ENCODE measurements at regions not wholly inside any gene's neighbourhood (a gene's known extent, or its start where the extent isn't known, plus 50 kb on each side); places are given as distances from the start of the nearest gene placed in this dataset.
A peak's percentile ranks its signal among the peaks of the same experiment; 100 is the strongest.

DNA sequence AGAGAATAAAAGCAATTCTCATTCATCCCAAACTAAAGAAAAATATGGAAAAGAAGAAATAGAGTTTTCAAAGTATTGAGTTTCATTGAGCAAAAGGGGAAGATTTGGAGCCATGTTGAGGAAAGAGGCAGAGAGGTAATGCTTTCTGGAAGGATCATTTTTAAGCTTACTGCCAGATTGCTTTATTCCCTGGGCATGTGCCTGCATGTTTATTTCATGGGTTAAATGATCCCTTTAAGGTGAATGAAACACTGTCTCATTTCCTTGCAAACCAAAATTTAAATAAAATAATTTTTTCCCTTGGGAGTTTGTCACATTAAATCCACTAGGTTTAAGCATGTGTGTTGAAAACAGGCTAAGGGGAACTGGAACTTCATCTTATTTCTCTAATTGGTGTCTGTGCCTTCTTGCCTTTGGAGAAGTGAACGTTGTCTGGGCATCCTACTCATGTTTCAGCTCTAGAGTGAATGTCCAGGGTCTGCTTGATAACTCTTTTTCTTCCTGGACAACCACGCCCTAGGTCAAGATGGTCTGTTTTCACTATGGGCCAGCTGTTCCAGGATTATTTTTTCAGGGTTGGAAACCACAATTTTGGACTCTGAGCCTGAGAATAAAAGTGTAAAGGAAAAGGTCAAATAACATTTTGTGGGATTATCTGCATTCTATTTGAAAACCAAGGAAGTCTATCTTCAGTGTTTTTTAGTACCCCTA lies 114.1 kb upstream of the ELL2 start:
- Mint-ChIP-seq H3K9me3 (no peaks in the 10 kb centered on the region), H3K4me3 (no peak overlapping the region), H3K36me3 (ENCODE audit: low read depth) (no peaks in the 10 kb centered on the region), H3K27ac (no peak overlapping the region), H3K27me3 (ENCODE audit: low read depth) (no peaks in the 10 kb centered on the region), H3K4me1 (ENCODE audit: low read depth) (peaks cover 15% of the 10 kb centered on the region)
- no peak for DNase-seq (ENCODE audit: low spot score)

DNA sequence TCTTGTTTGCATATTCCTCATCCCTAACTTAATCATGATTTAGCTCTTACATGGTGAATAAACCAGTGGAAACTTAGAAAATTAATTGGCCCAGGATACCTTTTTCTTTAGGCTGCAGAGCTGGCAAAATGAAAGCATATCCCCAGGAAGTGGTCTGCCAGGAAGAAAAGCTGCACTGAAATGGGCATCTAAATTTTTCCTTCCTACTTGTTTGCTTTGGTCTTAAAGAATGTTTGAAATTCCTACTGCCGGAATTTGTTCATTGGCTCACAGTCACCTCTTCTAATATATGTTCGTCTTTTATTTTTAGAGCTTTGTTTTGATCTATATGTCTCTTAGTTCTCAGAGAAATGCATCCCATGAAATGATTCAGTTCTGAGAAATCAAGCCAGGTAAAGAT lies 113.2 kb upstream of the ELL2 start:
- no peaks in the 10 kb centered on the region for H3K36me3 Mint-ChIP-seq (ENCODE audit: low read depth)

GRCh38 chr5:96074460-96074859 lies 112.8 kb upstream of the ELL2 start:
- H3K4me1 Mint-ChIP-seq (ENCODE audit: low read depth), result peaks cover 22% of the 10 kb centered on the region
- no peak for DNase-seq (ENCODE audit: low spot score)
- H3K9me3 Mint-ChIP-seq, result no peaks in the 10 kb centered on the region
- H3K36me3 Mint-ChIP-seq (ENCODE audit: low read depth), result no peaks in the 10 kb centered on the region
- no peak overlapping the region for H3K4me3 Mint-ChIP-seq
- H3K27me3 Mint-ChIP-seq (ENCODE audit: low read depth), result no peaks in the 10 kb centered on the region
- no peak overlapping the region for H3K27ac Mint-ChIP-seq

More for the DNA sequence above, 113.2 kb upstream of the ELL2 start:
- H3K9me3 Mint-ChIP-seq, result no peaks in the 10 kb centered on the region
- H3K4me1 Mint-ChIP-seq (ENCODE audit: low read depth), result peaks cover 22% of the 10 kb centered on the region
- H3K4me3 Mint-ChIP-seq, result no peak overlapping the region
- no peak overlapping the region for H3K27ac Mint-ChIP-seq
- no peak for DNase-seq (ENCODE audit: low spot score)
- no peaks in the 10 kb centered on the region for H3K27me3 Mint-ChIP-seq (ENCODE audit: low read depth)

- Mint-ChIP-seq H3K27ac (no peak overlapping the region), H3K9me3 (no peaks in the 10 kb centered on the region), H3K4me3 (no peak overlapping the region), H3K36me3 (ENCODE audit: low read depth) (no peaks in the 10 kb centered on the region), H3K4me1 (ENCODE audit: low read depth) (peaks cover 27% of the 10 kb centered on the region), H3K27me3 (ENCODE audit: low read depth) (no peaks in the 10 kb centered on the region)
- no peak for DNase-seq (ENCODE audit: low spot score)
Observed at GRCh38 chr5:96072791-96073165, 111.1 kb upstream of the ELL2 start.

- Mint-ChIP-seq H3K9me3 (no peaks in the 10 kb centered on the region), H3K27ac (no peak overlapping the region), H3K4me1 (ENCODE audit: low read depth) (peaks cover 30% of the 10 kb centered on the region), H3K27me3 (ENCODE audit: low read depth) (no peaks in the 10 kb centered on the region), H3K4me3 (no peak overlapping the region), H3K36me3 (ENCODE audit: low read depth) (no peaks in the 10 kb centered on the region)
- no peak for DNase-seq (ENCODE audit: low spot score)
Observed at GRCh38 chr5:96072138-96072790, 110.6 kb upstream of the ELL2 start.

DNA sequence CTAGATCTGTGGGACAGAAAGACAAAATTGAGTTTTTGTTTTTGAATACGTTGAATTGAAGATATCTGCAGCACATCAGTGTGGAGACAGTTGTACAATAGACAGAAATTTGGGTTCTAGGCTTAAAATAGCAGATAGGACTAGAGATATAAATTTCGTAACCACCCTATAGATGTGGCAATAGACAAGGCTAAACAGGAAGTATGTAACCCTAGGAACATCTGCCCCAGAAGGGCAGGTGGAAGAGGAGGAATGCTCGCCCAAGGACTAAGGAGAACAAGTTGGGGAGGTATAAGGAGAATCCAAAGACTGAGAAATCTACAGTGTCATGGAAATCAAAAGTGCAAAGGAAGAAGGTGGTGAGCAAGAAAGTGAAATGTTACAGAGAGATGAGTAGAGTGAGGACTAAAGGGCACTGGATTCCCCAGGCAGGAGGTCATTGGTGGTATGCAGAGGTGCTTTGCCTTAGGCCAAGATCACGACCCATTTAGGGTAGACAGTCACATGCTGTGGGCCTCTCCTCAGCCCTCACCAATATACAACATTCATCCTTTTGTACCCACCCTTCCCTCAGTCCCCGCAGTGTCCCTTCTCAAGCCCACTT lies 109.1 kb upstream of the ELL2 start:
- no peak for DNase-seq (ENCODE audit: low spot score)
- Mint-ChIP-seq H3K36me3 (ENCODE audit: low read depth) (no peaks in the 10 kb centered on the region), H3K27ac (no peak overlapping the region), H3K9me3 (no peaks in the 10 kb centered on the region), H3K27me3 (ENCODE audit: low read depth) (no peaks in the 10 kb centered on the region), H3K4me3 (no peak overlapping the region), H3K4me1 (ENCODE audit: low read depth) (peaks cover 34% of the 10 kb centered on the region)

GRCh38 chr5:96067894-96068614 lies 106.4 kb upstream of the ELL2 start:
- peaks cover 34% of the 10 kb centered on the region for H3K4me1 Mint-ChIP-seq (ENCODE audit: low read depth)
- H3K4me3 Mint-ChIP-seq, result peak overlapping the region; percentile 6
- peak overlapping the region; percentile 78 for H3K27ac Mint-ChIP-seq
- peak; percentile 70 for DNase-seq (ENCODE audit: low spot score)
- no peaks in the 10 kb centered on the region for H3K36me3 Mint-ChIP-seq (ENCODE audit: low read depth)
- no peaks in the 10 kb centered on the region for H3K9me3 Mint-ChIP-seq
- H3K27me3 Mint-ChIP-seq (ENCODE audit: low read depth), result no peaks in the 10 kb centered on the region

DNA sequence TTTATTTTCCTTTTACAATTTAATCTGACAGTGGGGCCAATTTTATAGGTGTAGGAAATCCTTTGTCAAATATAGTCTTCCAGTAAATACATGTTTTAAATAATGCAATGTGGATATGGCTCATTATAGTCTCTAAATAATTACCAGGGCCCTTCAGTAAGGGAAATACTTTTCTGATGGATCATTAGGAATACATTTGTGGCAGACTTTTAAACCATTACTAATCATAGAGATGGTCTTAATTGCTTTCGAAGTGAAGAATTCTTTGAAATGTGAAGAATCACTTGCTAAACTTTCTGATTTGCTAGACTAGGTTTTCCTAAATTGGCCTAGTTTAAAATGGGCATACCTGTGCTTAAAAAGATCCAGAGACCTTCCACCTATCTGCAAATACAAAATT lies 105.6 kb upstream of the ELL2 start:
- no peak for DNase-seq (ENCODE audit: low spot score)
- no peaks in the 10 kb centered on the region for H3K36me3 Mint-ChIP-seq (ENCODE audit: low read depth)
- peaks cover 32% of the 10 kb centered on the region for H3K4me1 Mint-ChIP-seq (ENCODE audit: low read depth)
- peak overlapping the region; percentile 78 for H3K27ac Mint-ChIP-seq
- no peaks in the 10 kb centered on the region for H3K27me3 Mint-ChIP-seq (ENCODE audit: low read depth)
- H3K4me3 Mint-ChIP-seq, result no peak overlapping the region
- H3K9me3 Mint-ChIP-seq, result no peaks in the 10 kb centered on the region

DNA sequence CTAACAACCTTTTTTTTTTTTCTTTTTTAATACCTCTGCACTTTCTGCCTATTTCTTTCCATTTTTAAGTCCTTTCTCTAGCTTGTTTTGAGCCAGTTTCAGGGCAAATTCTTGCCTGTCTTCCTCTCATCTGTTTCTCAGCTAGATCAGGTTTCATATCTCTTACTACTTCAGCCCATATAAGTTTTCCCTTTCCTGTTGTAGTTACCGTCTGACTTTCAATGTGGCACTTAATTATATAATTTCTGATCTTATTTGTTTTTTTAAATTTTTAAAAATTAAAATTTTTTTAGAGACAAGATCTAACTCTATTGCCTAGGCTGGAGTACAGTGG lies 104.7 kb upstream of the ELL2 start:
- peak overlapping the region; percentile 8 for H3K4me3 Mint-ChIP-seq
- DNase-seq (ENCODE audit: low spot score), result no peak
- H3K9me3 Mint-ChIP-seq, result no peaks in the 10 kb centered on the region
- H3K36me3 Mint-ChIP-seq (ENCODE audit: low read depth), result no peaks in the 10 kb centered on the region
- H3K27ac Mint-ChIP-seq, result peak overlapping the region; percentile 70
- no peaks in the 10 kb centered on the region for H3K27me3 Mint-ChIP-seq (ENCODE audit: low read depth)
- H3K4me1 Mint-ChIP-seq (ENCODE audit: low read depth), result peaks cover 28% of the 10 kb centered on the region

- H3K9me3 Mint-ChIP-seq, result no peaks in the 10 kb centered on the region
- no peaks in the 10 kb centered on the region for H3K27me3 Mint-ChIP-seq (ENCODE audit: low read depth)
- H3K36me3 Mint-ChIP-seq (ENCODE audit: low read depth), result no peaks in the 10 kb centered on the region
- H3K4me3 Mint-ChIP-seq, result no peak overlapping the region
- peak; percentile 13 for DNase-seq (ENCODE audit: low spot score)
- peak overlapping the region; percentile 70 for H3K27ac Mint-ChIP-seq
- H3K4me1 Mint-ChIP-seq (ENCODE audit: low read depth), result peaks cover 24% of the 10 kb centered on the region
Observed at GRCh38 chr5:96065685-96066385, 104.2 kb upstream of the ELL2 start.

DNA sequence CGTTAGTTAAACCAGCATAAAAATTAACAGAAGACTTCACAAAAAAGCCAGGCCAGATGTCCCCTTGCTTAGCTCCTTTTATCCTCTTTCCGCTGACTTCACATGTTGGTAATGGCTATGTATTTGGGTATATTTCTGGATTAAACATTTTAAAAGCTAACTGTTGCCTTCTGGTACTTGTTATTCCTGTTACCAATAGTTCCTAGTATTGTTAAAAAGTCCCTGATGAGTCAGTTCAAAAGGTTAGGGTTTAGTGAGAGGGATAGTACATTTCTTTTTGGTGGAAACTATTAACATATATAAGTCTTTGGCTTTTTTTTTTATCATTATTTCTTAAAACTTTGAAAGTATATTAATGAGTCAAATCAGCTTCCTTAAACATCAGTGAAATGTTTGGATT lies 103.2 kb upstream of the ELL2 start:
- Mint-ChIP-seq H3K36me3 (ENCODE audit: low read depth) (no peaks in the 10 kb centered on the region), H3K9me3 (no peaks in the 10 kb centered on the region), H3K27ac (peak overlapping the region; percentile 6), H3K27me3 (ENCODE audit: low read depth) (no peaks in the 10 kb centered on the region), H3K4me3 (no peak overlapping the region), H3K4me1 (ENCODE audit: low read depth) (peaks cover 16% of the 10 kb centered on the region)
- no peak for DNase-seq (ENCODE audit: low spot score)

DNA sequence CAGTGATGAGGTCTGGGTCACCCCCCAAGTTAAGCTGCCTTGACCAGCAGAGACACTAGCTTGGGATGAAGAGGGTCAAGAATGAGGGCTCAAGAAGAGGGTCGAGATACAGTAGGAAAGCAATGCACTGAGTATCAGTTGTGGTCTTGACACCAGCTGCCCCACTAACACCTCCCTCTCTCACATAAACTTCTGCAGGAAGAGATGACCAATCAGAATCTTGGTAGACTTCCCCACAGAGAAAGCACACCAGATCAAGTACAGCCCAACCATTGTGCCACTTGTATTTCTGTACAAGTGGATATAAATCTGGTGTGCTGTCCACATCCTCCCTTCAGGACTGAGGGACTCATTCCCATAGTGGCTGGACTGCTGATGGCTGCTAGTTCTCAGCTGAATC lies 101.2 kb upstream of the ELL2 start:
- no peaks in the 10 kb centered on the region for H3K27me3 Mint-ChIP-seq (ENCODE audit: low read depth)
- no peak overlapping the region for H3K27ac Mint-ChIP-seq
- H3K36me3 Mint-ChIP-seq (ENCODE audit: low read depth), result no peaks in the 10 kb centered on the region
- no peak for DNase-seq (ENCODE audit: low spot score)
- H3K9me3 Mint-ChIP-seq, result no peaks in the 10 kb centered on the region
- no peak overlapping the region for H3K4me3 Mint-ChIP-seq
- H3K4me1 Mint-ChIP-seq (ENCODE audit: low read depth), result peaks cover 12% of the 10 kb centered on the region

GRCh38 chr5:96058084-96058483 lies 96.4 kb upstream of the ELL2 start:
- Mint-ChIP-seq H3K27ac (no peak overlapping the region), H3K4me3 (no peak overlapping the region), H3K4me1 (ENCODE audit: low read depth) (no peaks in the 10 kb centered on the region), H3K36me3 (ENCODE audit: low read depth) (no peaks in the 10 kb centered on the region), H3K27me3 (ENCODE audit: low read depth) (peaks cover 3% of the 10 kb centered on the region), H3K9me3 (no peaks in the 10 kb centered on the region)
- no peak for DNase-seq (ENCODE audit: low spot score)

Data from T-helper 2 cell treated with Interferon-gamma antibody and Interleukin-4, amounts not matched to agents 5 μg/mL and 100 μg/mL, for 36 hours (primary cell).